B cell (primary cell): ENCODE measurements at regions not wholly inside any gene's neighbourhood (a gene's known extent, or its start where the extent isn't known, plus 50 kb on each side); places are given as distances from the start of the nearest gene placed in this dataset.

Experiments used
- ATAC-seq: fragments of 200-7000 bp; cut with Tn5 transposase; one replicate; pipeline ENCODE4 v1.10.0; 2021; ENCODE audit warnings: low read depth, mild to moderate bottlenecking, moderate number of reproducible peaks, moderate library complexity
- CTCF ChIA-PET: fragments of 350-600 bp; sonication (Branson Sonifier 250); formaldehyde crosslinking; loops from one replicate; lab custom pipeline; 2021; ENCODE audit warnings: antibody characterized with exemption, inconsistent platforms; lab: Charles Lee
- POLR2A ChIA-PET: fragments of 350-600 bp; sonication (Branson Sonifier 250); formaldehyde crosslinking; loops from one replicate; lab custom pipeline; 2021; ENCODE audit warnings: antibody characterized with exemption; lab: Charles Lee
- DNase-seq: peaks from one replicate; pipeline ENCODE4 v3.0.0; 2013
- H2AFZ ChIP-seq: 2 replicates; pipeline ENCODE4 v1.6.1; 2012; ENCODE audit warnings: mild to moderate bottlenecking, low read depth, low read length; ENCODE audit not compliant: insufficient read depth, poor library complexity, severe bottlenecking
- H3K27ac ChIP-seq, 2 donors: 1 replicate in 1 of 2; 2 replicates in 1 of 2; pipeline ENCODE4 v1.5.1; 2012 to 2013; ENCODE audit warnings: low read length in 2 of 2, mild to moderate bottlenecking in 2 of 2, moderate library complexity in 1 of 2
- H3K27me3 ChIP-seq, 4 experiments: fragments of 200-600 bp in 1 of 4; sonication (generic) in 1 of 4; replicated peaks in 1 of 4; 1 replicate in 2 of 4; 2 replicates in 2 of 4; pipeline versions ENCODE4 v1.6.1 to v1.7.0; 2013 to 2016; ENCODE audit warnings: low read length in 3 of 4, mild to moderate bottlenecking in 2 of 4, mixed read lengths in 1 of 4, moderate library complexity in 1 of 4; ENCODE audit not compliant: insufficient read depth in 4 of 4, control insufficient read depth in 3 of 4; ENCODE audit errors: control extremely low read depth in 1 of 4
- H3K36me3 ChIP-seq, 2 experiments: replicated peaks in 1 of 2; 1 replicate in 1 of 2; 2 replicates in 1 of 2; pipeline versions ENCODE4 v1.6.1 to v1.7.1; 2013; ENCODE audit warnings: low read length in 1 of 2; ENCODE audit not compliant: insufficient read depth in 2 of 2, control insufficient read depth in 1 of 2; ENCODE audit errors: control extremely low read depth in 1 of 2, extremely low read depth in 1 of 2
- H3K4me1 ChIP-seq, 2 donors: fragments of 200-600 bp in 1 of 2; sonication (generic) in 1 of 2; 1 replicate in 1 of 2; 2 replicates in 1 of 2; pipeline versions ENCODE4 v1.5.1 to v1.6.1; 2013 to 2017; ENCODE audit warnings: low read length in 2 of 2; ENCODE audit not compliant: control insufficient read depth in 2 of 2, insufficient read depth in 2 of 2
- H3K4me2 ChIP-seq: replicated peaks from 2 replicates; pipeline ENCODE3; 2012; ENCODE audit warnings: mild to moderate bottlenecking, low read depth, low read length; ENCODE audit not compliant: poor library complexity, severe bottlenecking
- H3K4me3 ChIP-seq, 5 experiments: fragments of 200-600 bp in 1 of 5; sonication (generic) in 1 of 5; 1 replicate in 3 of 5; 2 replicates in 2 of 5; pipeline versions ENCODE4 v1.5.1 to v1.7.0; 2011 to 2016; ENCODE audit warnings: low read length in 4 of 5, mild to moderate bottlenecking in 4 of 5, low read depth in 2 of 5, control low read depth in 1 of 5, moderate library complexity in 1 of 5; ENCODE audit not compliant: insufficient read depth in 1 of 5; ENCODE audit errors: control extremely low read depth in 1 of 5, extremely low read depth in 1 of 5
- H3K79me2 ChIP-seq: fragments of 200-600 bp; sonication (generic); one replicate; pipeline ENCODE4 v1.6.0; 2016; ENCODE audit warnings: low read length; ENCODE audit not compliant: control insufficient read depth, insufficient read depth
- H3K9ac ChIP-seq: fragments of 200-600 bp; sonication (generic); 2 replicates; pipeline ENCODE4 v1.6.1; 2017; ENCODE audit warnings: mild to moderate bottlenecking, low read length, moderate library complexity
- H3K9me3 ChIP-seq, 3 donors: one replicate each; pipeline versions ENCODE4 v1.6.1 to v1.7.1; 2013; ENCODE audit warnings: low read length in 2 of 3; ENCODE audit not compliant: control insufficient read depth in 2 of 3, insufficient read depth in 1 of 3; ENCODE audit errors: control extremely low read depth in 1 of 3
- H4K20me1 ChIP-seq: 2 replicates; pipeline ENCODE4 v1.6.0; 2012; ENCODE audit warnings: mild to moderate bottlenecking, low read length; ENCODE audit not compliant: insufficient read depth, control insufficient read depth, poor library complexity, severe bottlenecking
- H3K27ac Mint-ChIP-seq: one replicate; pipeline ENCODE4 v1.8.0; 2021; ENCODE audit warnings: mixed read lengths
- H3K27me3 Mint-ChIP-seq: one replicate; pipeline ENCODE4 v1.8.0; 2021; ENCODE audit warnings: mixed read lengths
- H3K4me1 Mint-ChIP-seq: one replicate; pipeline ENCODE4 v1.8.0; 2021; ENCODE audit warnings: mixed read lengths
- H3K4me3 Mint-ChIP-seq: one replicate; pipeline ENCODE4 v1.8.0; 2021; ENCODE audit warnings: mixed read lengths
- H3K9me3 Mint-ChIP-seq: one replicate; pipeline ENCODE4 v1.8.0; 2022; ENCODE audit warnings: mixed read lengths; ENCODE audit not compliant: insufficient read depth
- EZH2 ChIP-seq: IDR thresholded peaks from 2 replicates; pipeline ENCODE4 v1.6.1; 2012; ENCODE audit warnings: borderline replicate concordance, low read depth, mild to moderate bottlenecking, moderate library complexity, low read length; ENCODE audit not compliant: insufficient read depth, poor library complexity, severe bottlenecking
- WGBS: methylation state at CpG from one replicate; pipeline ENCODE4 v1.1.5; 2013; ENCODE audit warnings: missing lambda C conversion rate; ENCODE audit not compliant: insufficient coverage; 5-methylcytosine and 5-hydroxymethylcytosine counted together
- intact Hi-C: fragments of 100-400 bp; cut with micrococcal nuclease; formaldehyde crosslinking; loops from one replicate; pipeline ENCODE4 v1.10.0; 2022
- TF ChIP-seq, protein P1 (sequence below): fragments of 200-600 bp; IDR thresholded peaks from one replicate; pipeline ENCODE4 v1.8.0; 2022; ENCODE audit warnings: antibody characterized with exemption, mild to moderate bottlenecking

DNA sequence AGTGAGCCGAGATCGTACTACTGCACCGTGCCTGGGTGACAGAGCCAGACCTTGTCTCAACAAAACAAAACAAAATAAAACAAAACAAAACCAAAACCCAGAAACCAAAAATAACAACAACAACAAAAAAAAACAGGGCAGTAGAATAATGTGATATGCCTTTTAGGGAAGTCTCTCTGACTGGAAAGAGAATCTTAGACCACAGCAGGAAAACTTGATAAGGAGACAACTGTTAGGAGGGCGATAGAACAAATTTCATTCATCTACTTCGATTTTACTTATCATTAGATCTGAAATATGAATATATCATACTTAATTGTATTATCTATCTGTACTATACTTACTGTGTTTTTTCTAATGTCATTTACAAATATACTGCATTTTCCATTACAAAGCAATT is 109.0 kb upstream of the CNTNAP5 start:
- Histone ChIP-seq H2AFZ (no peak overlapping the region), H3K9me3 (no peaks in the 10 kb centered on the region), H4K20me1 (no peaks in the 10 kb centered on the region), H3K9ac (no peak overlapping the region), H3K27me3 (no peaks in the 10 kb centered on the region), H3K36me3 (no peaks in the 10 kb centered on the region), H3K4me3 (no peak overlapping the region), H3K4me1 (no peaks in the 10 kb centered on the region), H3K79me2 (no peaks in the 10 kb centered on the region), H3K4me2 (no peak overlapping the region), H3K27ac (no peak overlapping the region)
- DNase-seq (no peak), ATAC-seq (no peak)
- peaks cover 2% of the 10 kb centered on the region for H3K9me3 Mint-ChIP-seq
- ChIA-PET CTCF (no interaction called here), POLR2A (no interaction called here)
- no CpG with 5 or more reads among the region's 5 CpGs for WGBS
- no peak overlapping the region for H3K27ac Mint-ChIP-seq
- intact Hi-C loops: no loop called here
- no peaks in the 10 kb centered on the region for H3K27me3 Mint-ChIP-seq
- TF ChIP-seq, protein P1, sequence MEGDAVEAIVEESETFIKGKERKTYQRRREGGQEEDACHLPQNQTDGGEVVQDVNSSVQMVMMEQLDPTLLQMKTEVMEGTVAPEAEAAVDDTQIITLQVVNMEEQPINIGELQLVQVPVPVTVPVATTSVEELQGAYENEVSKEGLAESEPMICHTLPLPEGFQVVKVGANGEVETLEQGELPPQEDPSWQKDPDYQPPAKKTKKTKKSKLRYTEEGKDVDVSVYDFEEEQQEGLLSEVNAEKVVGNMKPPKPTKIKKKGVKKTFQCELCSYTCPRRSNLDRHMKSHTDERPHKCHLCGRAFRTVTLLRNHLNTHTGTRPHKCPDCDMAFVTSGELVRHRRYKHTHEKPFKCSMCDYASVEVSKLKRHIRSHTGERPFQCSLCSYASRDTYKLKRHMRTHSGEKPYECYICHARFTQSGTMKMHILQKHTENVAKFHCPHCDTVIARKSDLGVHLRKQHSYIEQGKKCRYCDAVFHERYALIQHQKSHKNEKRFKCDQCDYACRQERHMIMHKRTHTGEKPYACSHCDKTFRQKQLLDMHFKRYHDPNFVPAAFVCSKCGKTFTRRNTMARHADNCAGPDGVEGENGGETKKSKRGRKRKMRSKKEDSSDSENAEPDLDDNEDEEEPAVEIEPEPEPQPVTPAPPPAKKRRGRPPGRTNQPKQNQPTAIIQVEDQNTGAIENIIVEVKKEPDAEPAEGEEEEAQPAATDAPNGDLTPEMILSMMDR: no peak
- no peak for TF ChIP-seq EZH2
- H3K4me3 Mint-ChIP-seq: no peak overlapping the region
- no peaks in the 10 kb centered on the region for H3K4me1 Mint-ChIP-seq

DNA sequence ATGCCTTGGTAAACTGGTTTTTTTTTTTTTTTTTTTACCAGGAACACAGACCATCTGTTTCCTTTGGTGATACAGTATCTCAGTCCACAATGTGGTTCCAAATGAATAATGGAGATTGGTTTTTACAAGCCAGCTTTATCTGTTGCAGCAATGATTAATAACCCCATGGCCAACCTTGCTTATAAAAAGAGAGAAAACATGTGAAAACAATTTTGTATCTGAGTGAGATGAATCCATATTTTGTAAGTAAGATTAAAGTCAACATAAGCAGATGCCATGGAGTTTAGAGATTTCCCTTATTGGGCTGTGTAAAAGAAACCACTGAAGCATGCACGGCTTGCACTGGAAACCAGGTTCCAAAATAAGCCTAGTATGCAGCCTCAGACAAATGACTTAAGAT is 108.6 kb upstream of the CNTNAP5 start:
- ATAC-seq (no peak), DNase-seq (no peak)
- TF ChIP-seq EZH2: no peak
- TF ChIP-seq, protein P1: no peak
- H3K4me2 ChIP-seq: no peak overlapping the region
- no peak overlapping the region for H3K27ac Mint-ChIP-seq
- no peaks in the 10 kb centered on the region for H3K4me1 ChIP-seq
- ChIA-PET CTCF (no interaction called here), POLR2A (no interaction called here)
- H3K4me3 Mint-ChIP-seq: no peak overlapping the region
- no peaks in the 10 kb centered on the region for H3K27me3 Mint-ChIP-seq
- no peak overlapping the region for H3K9ac ChIP-seq
- H3K9me3 ChIP-seq: no peaks in the 10 kb centered on the region
- H3K4me1 Mint-ChIP-seq: no peaks in the 10 kb centered on the region
- H3K79me2 ChIP-seq: no peaks in the 10 kb centered on the region
- H3K4me3 ChIP-seq: no peak overlapping the region
- no peaks in the 10 kb centered on the region for H4K20me1 ChIP-seq
- no peaks in the 10 kb centered on the region for H3K36me3 ChIP-seq
- H2AFZ ChIP-seq: no peak overlapping the region
- no peaks in the 10 kb centered on the region for H3K27me3 ChIP-seq
- intact Hi-C loops: no loop called here
- peaks cover 2% of the 10 kb centered on the region for H3K9me3 Mint-ChIP-seq
- 0% methylated on average over 1 of the region's 1 CpG for WGBS
- no peak overlapping the region for H3K27ac ChIP-seq
